ENCODE measurements at regions not wholly inside any gene's neighbourhood (a gene's known extent, or its start where the extent isn't known, plus 50 kb on each side); places are given as distances from the start of the nearest gene placed in this dataset.

GRCh38 chr9:88278036-88278435, 110.2 kb upstream of the SPIN1 start:
- Histone ChIP-seq H3K36me3 (ENCODE audit: control insufficient read depth in 4 of 4, insufficient read depth in 3 of 4, low read depth in 1 of 4, low read length in 3 of 4) (no peaks in the 10 kb centered on the region), H3K9me3 (ENCODE audit: control insufficient read depth in 4 of 4, low read length in 3 of 4) (peaks cover 0 to 2% (median 0%) of the 10 kb centered on the region in 4 donors), H3K27me3 (ENCODE audit: control insufficient read depth in 4 of 4, insufficient read depth in 4 of 4, low read length in 3 of 4) (no peaks in the 10 kb centered on the region), H3K27ac (ENCODE audit: low read depth in 1 of 2, low read length in 2 of 2) (no peak overlapping the region), H3K9ac (ENCODE audit: low read depth in 1 of 2, low read length in 2 of 2) (no peak overlapping the region), H3K4me1 (ENCODE audit: control insufficient read depth in 4 of 4, insufficient read depth in 4 of 4, low read length in 3 of 4) (no peaks in the 10 kb centered on the region), H3K4me3 (ENCODE audit: low read depth in 1 of 3, low read length in 3 of 3) (no peak overlapping the region)
- TF ChIP-seq, protein P1, sequence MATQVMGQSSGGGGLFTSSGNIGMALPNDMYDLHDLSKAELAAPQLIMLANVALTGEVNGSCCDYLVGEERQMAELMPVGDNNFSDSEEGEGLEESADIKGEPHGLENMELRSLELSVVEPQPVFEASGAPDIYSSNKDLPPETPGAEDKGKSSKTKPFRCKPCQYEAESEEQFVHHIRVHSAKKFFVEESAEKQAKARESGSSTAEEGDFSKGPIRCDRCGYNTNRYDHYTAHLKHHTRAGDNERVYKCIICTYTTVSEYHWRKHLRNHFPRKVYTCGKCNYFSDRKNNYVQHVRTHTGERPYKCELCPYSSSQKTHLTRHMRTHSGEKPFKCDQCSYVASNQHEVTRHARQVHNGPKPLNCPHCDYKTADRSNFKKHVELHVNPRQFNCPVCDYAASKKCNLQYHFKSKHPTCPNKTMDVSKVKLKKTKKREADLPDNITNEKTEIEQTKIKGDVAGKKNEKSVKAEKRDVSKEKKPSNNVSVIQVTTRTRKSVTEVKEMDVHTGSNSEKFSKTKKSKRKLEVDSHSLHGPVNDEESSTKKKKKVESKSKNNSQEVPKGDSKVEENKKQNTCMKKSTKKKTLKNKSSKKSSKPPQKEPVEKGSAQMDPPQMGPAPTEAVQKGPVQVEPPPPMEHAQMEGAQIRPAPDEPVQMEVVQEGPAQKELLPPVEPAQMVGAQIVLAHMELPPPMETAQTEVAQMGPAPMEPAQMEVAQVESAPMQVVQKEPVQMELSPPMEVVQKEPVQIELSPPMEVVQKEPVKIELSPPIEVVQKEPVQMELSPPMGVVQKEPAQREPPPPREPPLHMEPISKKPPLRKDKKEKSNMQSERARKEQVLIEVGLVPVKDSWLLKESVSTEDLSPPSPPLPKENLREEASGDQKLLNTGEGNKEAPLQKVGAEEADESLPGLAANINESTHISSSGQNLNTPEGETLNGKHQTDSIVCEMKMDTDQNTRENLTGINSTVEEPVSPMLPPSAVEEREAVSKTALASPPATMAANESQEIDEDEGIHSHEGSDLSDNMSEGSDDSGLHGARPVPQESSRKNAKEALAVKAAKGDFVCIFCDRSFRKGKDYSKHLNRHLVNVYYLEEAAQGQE (IDR thresholded peaks at IDR 0.05) = no peak
- TF ChIP-seq TAF1 (conservative IDR thresholded peaks at IDR 0.05) (no peak), CTCF (IDR thresholded peaks at IDR 0.05; ENCODE audit: low read depth, low read length, missing input control) (no peak), NR2F2 (IDR thresholded peaks at IDR 0.05) (no peak), GABPA (IDR thresholded peaks at IDR 0.05 in 1 of 2, conservative IDR thresholded peaks at IDR 0.05 in 1 of 2) (no peak), MAX (IDR thresholded peaks at IDR 0.05) (no peak), HNF4G (IDR thresholded peaks at IDR 0.05) (no peak), HNF4A (conservative IDR thresholded peaks at IDR 0.05) (no peak), EGR1 (IDR thresholded peaks at IDR 0.05; ENCODE audit: low read depth in 2 of 2) (no peak), RAD21 (IDR thresholded peaks at IDR 0.05) (no peak), JUND (IDR thresholded peaks at IDR 0.05) (no peak), FOXA1 (IDR thresholded peaks at IDR 0.05) (no peak), YY1 (IDR thresholded peaks at IDR 0.05) (no peak), FOXA2 (IDR thresholded peaks at IDR 0.05) (no peak), SP1 (IDR thresholded peaks at IDR 0.05) (no peak), RXRA (IDR thresholded peaks at IDR 0.05) (no peak)
- TF ChIP-seq, protein P2, sequence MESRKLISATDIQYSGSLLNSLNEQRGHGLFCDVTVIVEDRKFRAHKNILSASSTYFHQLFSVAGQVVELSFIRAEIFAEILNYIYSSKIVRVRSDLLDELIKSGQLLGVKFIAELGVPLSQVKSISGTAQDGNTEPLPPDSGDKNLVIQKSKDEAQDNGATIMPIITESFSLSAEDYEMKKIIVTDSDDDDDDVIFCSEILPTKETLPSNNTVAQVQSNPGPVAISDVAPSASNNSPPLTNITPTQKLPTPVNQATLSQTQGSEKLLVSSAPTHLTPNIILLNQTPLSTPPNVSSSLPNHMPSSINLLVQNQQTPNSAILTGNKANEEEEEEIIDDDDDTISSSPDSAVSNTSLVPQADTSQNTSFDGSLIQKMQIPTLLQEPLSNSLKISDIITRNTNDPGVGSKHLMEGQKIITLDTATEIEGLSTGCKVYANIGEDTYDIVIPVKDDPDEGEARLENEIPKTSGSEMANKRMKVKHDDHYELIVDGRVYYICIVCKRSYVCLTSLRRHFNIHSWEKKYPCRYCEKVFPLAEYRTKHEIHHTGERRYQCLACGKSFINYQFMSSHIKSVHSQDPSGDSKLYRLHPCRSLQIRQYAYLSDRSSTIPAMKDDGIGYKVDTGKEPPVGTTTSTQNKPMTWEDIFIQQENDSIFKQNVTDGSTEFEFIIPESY (IDR thresholded peaks at IDR 0.05) = no peak
- TF ChIP-seq, protein P3, sequence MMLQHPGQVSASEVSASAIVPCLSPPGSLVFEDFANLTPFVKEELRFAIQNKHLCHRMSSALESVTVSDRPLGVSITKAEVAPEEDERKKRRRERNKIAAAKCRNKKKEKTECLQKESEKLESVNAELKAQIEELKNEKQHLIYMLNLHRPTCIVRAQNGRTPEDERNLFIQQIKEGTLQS (IDR thresholded peaks at IDR 0.05) = no peak
- DNase-seq (ENCODE audit: low spot score) = no peak
- 78% methylated on average over 12 of the region's 12 CpGs for WGBS
